ENCODE measurements at regions not wholly inside any gene's neighbourhood (a gene's known extent, or its start where the extent isn't known, plus 50 kb on each side); places are given as distances from the start of the nearest gene placed in this dataset.
A peak's percentile ranks its signal among the peaks of the same experiment; 100 is the strongest.

- TF ChIP-seq EP300 (IDR thresholded peaks at IDR 0.05) (peak in 1 of 2 donors; percentile 15), CTCF (IDR thresholded peaks at IDR 0.05) (no peak), POLR2A (IDR thresholded peaks at IDR 0.05) (no peak)
Measured at GRCh38 chr3:113147681-113148261, 63.6 kb upstream of the BOC start.

Measured in tibial nerve (tissue), 4 donors.